ENCODE measurements at regions not wholly inside any gene's neighbourhood (a gene's known extent, or its start where the extent isn't known, plus 50 kb on each side); places are given as distances from the start of the nearest gene placed in this dataset.

DNA sequence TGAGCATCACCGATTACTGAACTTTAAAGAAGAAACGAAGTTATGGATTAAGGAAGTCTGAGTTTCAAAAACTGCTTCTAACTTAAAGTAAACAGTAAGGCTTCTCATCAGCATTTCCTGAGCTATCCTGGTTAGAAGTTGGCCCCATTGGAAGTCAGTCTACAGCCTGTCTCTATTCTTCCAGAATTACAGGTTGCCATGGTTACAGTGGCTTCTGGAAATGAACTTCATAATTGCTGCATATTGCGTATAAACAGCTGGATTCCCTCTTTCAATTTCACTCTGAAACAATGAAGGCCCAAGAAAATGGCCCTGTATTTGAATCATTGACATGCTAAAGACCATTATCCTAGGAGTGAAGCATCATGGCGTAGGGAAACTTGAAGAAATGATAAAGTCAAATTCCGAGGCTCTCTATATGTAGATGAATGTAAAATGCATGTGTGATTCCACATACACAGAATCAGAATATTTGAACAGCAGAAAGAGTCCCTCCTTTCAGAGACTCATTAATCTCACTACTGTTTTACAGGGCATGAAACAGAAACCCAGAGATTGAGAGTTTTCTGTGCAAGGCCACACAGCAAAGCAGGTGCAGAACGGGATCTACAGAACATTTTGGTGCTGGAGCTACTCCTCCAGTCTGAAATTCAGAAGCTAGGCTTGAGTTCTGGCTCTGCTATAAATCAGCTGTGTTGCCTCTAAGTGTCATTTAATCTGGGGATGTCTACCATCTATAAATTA is 856.4 kb upstream of the CELF4 start:
- TF ChIP-seq, protein P1, sequence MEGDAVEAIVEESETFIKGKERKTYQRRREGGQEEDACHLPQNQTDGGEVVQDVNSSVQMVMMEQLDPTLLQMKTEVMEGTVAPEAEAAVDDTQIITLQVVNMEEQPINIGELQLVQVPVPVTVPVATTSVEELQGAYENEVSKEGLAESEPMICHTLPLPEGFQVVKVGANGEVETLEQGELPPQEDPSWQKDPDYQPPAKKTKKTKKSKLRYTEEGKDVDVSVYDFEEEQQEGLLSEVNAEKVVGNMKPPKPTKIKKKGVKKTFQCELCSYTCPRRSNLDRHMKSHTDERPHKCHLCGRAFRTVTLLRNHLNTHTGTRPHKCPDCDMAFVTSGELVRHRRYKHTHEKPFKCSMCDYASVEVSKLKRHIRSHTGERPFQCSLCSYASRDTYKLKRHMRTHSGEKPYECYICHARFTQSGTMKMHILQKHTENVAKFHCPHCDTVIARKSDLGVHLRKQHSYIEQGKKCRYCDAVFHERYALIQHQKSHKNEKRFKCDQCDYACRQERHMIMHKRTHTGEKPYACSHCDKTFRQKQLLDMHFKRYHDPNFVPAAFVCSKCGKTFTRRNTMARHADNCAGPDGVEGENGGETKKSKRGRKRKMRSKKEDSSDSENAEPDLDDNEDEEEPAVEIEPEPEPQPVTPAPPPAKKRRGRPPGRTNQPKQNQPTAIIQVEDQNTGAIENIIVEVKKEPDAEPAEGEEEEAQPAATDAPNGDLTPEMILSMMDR (IDR thresholded peaks at IDR 0.05; ENCODE audit: low read depth, low read length): no peak
- no peaks in the 10 kb centered on the region for H3K36me3 ChIP-seq
- H3K27me3 ChIP-seq: no peaks in the 10 kb centered on the region
- no peak for DNase-seq (ENCODE audit: low read depth in 1 of 2, low spot score in 1 of 2)
- no peaks in the 10 kb centered on the region for H3K4me1 ChIP-seq (ENCODE audit: low read depth)
- no peak overlapping the region for H3K27ac ChIP-seq
- H3K4me3 ChIP-seq: no peak overlapping the region
- no peaks in the 10 kb centered on the region for H3K9me3 ChIP-seq (ENCODE audit: low read depth)

DNA sequence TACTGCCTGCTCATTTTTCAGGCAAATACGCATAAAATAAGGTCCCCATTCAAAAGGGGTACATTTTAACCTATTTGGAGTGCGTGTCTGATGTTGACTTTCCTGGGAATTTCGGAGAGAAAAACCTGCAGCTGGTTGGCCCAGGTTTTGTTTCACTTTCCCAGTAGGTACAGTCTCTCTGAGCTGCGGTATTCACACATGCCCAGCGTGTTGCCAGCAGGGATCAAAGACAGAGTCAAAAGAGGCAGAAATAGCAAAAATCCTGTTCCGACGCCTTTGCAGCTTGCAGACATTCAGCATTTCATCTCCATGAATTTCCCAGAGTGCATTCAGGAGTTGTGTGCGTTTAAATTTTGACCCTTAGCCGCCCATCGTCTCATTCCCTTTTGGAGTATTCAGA is 855.4 kb upstream of the CELF4 start:
- no peaks in the 10 kb centered on the region for H3K27me3 ChIP-seq
- H3K27ac ChIP-seq: no peak overlapping the region
- H3K9me3 ChIP-seq (ENCODE audit: low read depth): no peaks in the 10 kb centered on the region
- no peak overlapping the region for H3K4me3 ChIP-seq
- TF ChIP-seq, protein P1 (IDR thresholded peaks at IDR 0.05; ENCODE audit: low read depth, low read length): no peak
- H3K4me1 ChIP-seq (ENCODE audit: low read depth): no peaks in the 10 kb centered on the region
- no peaks in the 10 kb centered on the region for H3K36me3 ChIP-seq
- DNase-seq (ENCODE audit: low read depth in 1 of 2, low spot score in 1 of 2): no peak

- DNase-seq (ENCODE audit: low read depth in 1 of 2, low spot score in 1 of 2): no peak
- no peak overlapping the region for H3K4me3 ChIP-seq
- no peaks in the 10 kb centered on the region for H3K36me3 ChIP-seq
- H3K4me1 ChIP-seq (ENCODE audit: low read depth): no peaks in the 10 kb centered on the region
- no peaks in the 10 kb centered on the region for H3K9me3 ChIP-seq (ENCODE audit: low read depth)
- H3K27me3 ChIP-seq: no peaks in the 10 kb centered on the region
- TF ChIP-seq, protein P1 (IDR thresholded peaks at IDR 0.05; ENCODE audit: low read depth, low read length): no peak
- no peak overlapping the region for H3K27ac ChIP-seq
Measured at GRCh38 chr18:38420611-38421010, 855.0 kb upstream of the CELF4 start.

- Histone ChIP-seq H3K27me3 (no peaks in the 10 kb centered on the region), H3K9me3 (ENCODE audit: low read depth) (no peaks in the 10 kb centered on the region)
Measured at GRCh38 chr18:38415811-38416210, 850.2 kb upstream of the CELF4 start.

DNA sequence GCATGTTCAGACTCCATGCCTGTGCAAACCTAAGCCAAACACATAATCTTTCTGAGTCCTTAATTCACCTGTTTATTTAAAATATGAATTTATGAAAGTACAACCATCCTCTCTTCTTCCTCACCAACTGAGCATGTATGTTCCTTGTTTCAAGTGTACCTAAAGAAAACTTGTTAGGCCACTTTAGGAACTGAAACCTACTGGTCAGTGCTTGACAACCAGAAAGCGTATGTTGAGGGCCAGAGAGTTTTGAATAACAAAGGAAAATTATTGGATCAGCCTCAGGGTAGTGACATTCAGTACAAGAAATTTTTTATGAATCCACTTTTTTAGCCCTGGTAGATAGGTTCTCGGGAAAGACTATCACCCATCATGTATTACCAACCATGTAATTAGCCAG is 847.6 kb upstream of the CELF4 start:
- no peaks in the 10 kb centered on the region for H3K9me3 ChIP-seq (ENCODE audit: low read depth)
- no peak for DNase-seq (ENCODE audit: low read depth in 1 of 2, low spot score in 1 of 2)
- TF ChIP-seq, protein P1 (IDR thresholded peaks at IDR 0.05; ENCODE audit: low read depth, low read length): no peak
- H3K36me3 ChIP-seq: no peaks in the 10 kb centered on the region
- no peak overlapping the region for H3K4me3 ChIP-seq
- no peaks in the 10 kb centered on the region for H3K4me1 ChIP-seq (ENCODE audit: low read depth)
- no peaks in the 10 kb centered on the region for H3K27me3 ChIP-seq
- no peak overlapping the region for H3K27ac ChIP-seq

More at GRCh38 chr18:38415811-38416210, 850.2 kb upstream of the CELF4 start:
- TF ChIP-seq, protein P1 (IDR thresholded peaks at IDR 0.05; ENCODE audit: low read depth, low read length): no peak
- H3K4me1 ChIP-seq (ENCODE audit: low read depth): no peaks in the 10 kb centered on the region
- no peak for DNase-seq (ENCODE audit: low read depth in 1 of 2, low spot score in 1 of 2)
- no peaks in the 10 kb centered on the region for H3K36me3 ChIP-seq
- H3K4me3 ChIP-seq: no peak overlapping the region
- no peak overlapping the region for H3K27ac ChIP-seq

Measured in cardiac muscle cell (in vitro differentiated cells and primary cell).